Liver (tissue), 8 donors: ENCODE measurements at regions not wholly inside any gene's neighbourhood (a gene's known extent, or its start where the extent isn't known, plus 50 kb on each side); places are given as distances from the start of the nearest gene placed in this dataset.

ENCODE experiments used
- DNase-seq: peaks from one replicate; pipeline ENCODE4 v3.0.0-alpha.2; 2017; ENCODE audit warnings: low spot score
- H3K27ac ChIP-seq, 2 donors: one replicate each; pipeline ENCODE4 v1.7.0; 2013; ENCODE audit warnings: inconsistent platforms in 2 of 2, low read length in 2 of 2, control low read depth in 1 of 2, low read depth in 1 of 2, mild to moderate bottlenecking in 1 of 2
- H3K27me3 ChIP-seq, 4 donors: one replicate each; pipeline versions ENCODE4 v1.6.1 to v1.7.0; 2013; ENCODE audit warnings: low read length in 3 of 4, inconsistent platforms in 1 of 4, mild to moderate bottlenecking in 1 of 4, moderate library complexity in 1 of 4; ENCODE audit not compliant: control insufficient read depth in 4 of 4, insufficient read depth in 4 of 4
- H3K36me3 ChIP-seq, 4 donors: one replicate each; pipeline versions ENCODE4 v1.6.1 to v1.7.0; 2013; ENCODE audit warnings: low read length in 3 of 4, mild to moderate bottlenecking in 3 of 4, low read depth in 1 of 4, moderate library complexity in 1 of 4; ENCODE audit not compliant: control insufficient read depth in 4 of 4, insufficient read depth in 3 of 4
- H3K4me1 ChIP-seq, 4 donors: one replicate each; pipeline versions ENCODE4 v1.6.1 to v1.7.0; 2013; ENCODE audit warnings: low read length in 3 of 4, mild to moderate bottlenecking in 3 of 4, moderate library complexity in 1 of 4; ENCODE audit not compliant: control insufficient read depth in 4 of 4, insufficient read depth in 4 of 4
- H3K4me3 ChIP-seq, 3 donors: one replicate each; pipeline versions ENCODE4 v1.6.1 to v1.7.0; 2013; ENCODE audit warnings: low read length in 3 of 3, control low read depth in 1 of 3, low read depth in 1 of 3, mild to moderate bottlenecking in 1 of 3
- H3K9ac ChIP-seq, 2 donors: one replicate each; pipeline ENCODE4 v1.7.0; 2013; ENCODE audit warnings: low read length in 2 of 2, mild to moderate bottlenecking in 2 of 2, moderate library complexity in 2 of 2, control low read depth in 1 of 2, low read depth in 1 of 2
- H3K9me3 ChIP-seq, 4 donors: one replicate each; pipeline versions ENCODE4 v1.6.1 to v1.7.0; 2013; ENCODE audit warnings: low read length in 3 of 4; ENCODE audit not compliant: control insufficient read depth in 4 of 4
- EGR1 ChIP-seq, 2 donors: IDR thresholded peaks; 2 replicates each; pipeline ENCODE4 v1.6.1; 2016 to 2018; ENCODE audit warnings: antibody characterized with exemption in 2 of 2, low read depth in 2 of 2
- FOXA1 ChIP-seq: IDR thresholded peaks from 2 replicates; pipeline ENCODE4 v1.6.1; 2016; ENCODE audit warnings: antibody characterized with exemption
- FOXA2 ChIP-seq: IDR thresholded peaks from 2 replicates; pipeline ENCODE4 v1.6.1; 2016; ENCODE audit warnings: antibody characterized with exemption
- GABPA ChIP-seq, 2 donors: IDR thresholded peaks in 1 of 2; conservative IDR thresholded peaks in 1 of 2; 2 replicates each; pipeline ENCODE4 v1.6.1; 2016; ENCODE audit warnings: antibody characterized with exemption in 2 of 2, mild to moderate bottlenecking in 1 of 2, moderate library complexity in 1 of 2
- HNF4G ChIP-seq: IDR thresholded peaks from 2 replicates; pipeline ENCODE4 v1.6.1; 2016; ENCODE audit warnings: antibody characterized with exemption
- JUND ChIP-seq, 2 donors: IDR thresholded peaks; 2 replicates each; pipeline ENCODE4 v1.6.1; 2016; ENCODE audit warnings: antibody characterized with exemption in 2 of 2
- NR2F2 ChIP-seq: IDR thresholded peaks from 2 replicates; pipeline ENCODE4 v1.6.1; 2016; ENCODE audit warnings: antibody characterized with exemption
- RAD21 ChIP-seq, 2 donors: IDR thresholded peaks; 2 replicates each; pipeline ENCODE4 v1.6.1; 2016; ENCODE audit warnings: antibody characterized with exemption in 2 of 2, mild to moderate bottlenecking in 2 of 2
- RXRA ChIP-seq, 2 donors: IDR thresholded peaks; 2 replicates each; pipeline ENCODE4 v1.6.1; 2017 to 2018; ENCODE audit warnings: antibody characterized with exemption in 2 of 2, mild to moderate bottlenecking in 1 of 2
- SP1 ChIP-seq: IDR thresholded peaks from 2 replicates; pipeline ENCODE4 v1.6.1; 2018; ENCODE audit warnings: antibody characterized with exemption, mild to moderate bottlenecking
- TAF1 ChIP-seq: conservative IDR thresholded peaks from 2 replicates; pipeline ENCODE4 v1.6.1; 2016; ENCODE audit warnings: antibody characterized with exemption, mild to moderate bottlenecking
- YY1 ChIP-seq: IDR thresholded peaks from 2 replicates; pipeline ENCODE4 v1.6.1; 2016; ENCODE audit warnings: antibody characterized with exemption, mild to moderate bottlenecking
- WGBS: extraction: QIAGEN DNeasy Blood & Tissue Kit; methylation state at CpG from one replicate; pipeline ENCODE4 v1.1.7; 2013; 5-methylcytosine and 5-hydroxymethylcytosine counted together
- TF ChIP-seq, protein P1 (sequence below): IDR thresholded peaks from 2 replicates; pipeline ENCODE4 v1.6.1; 2016; ENCODE audit warnings: antibody characterized with exemption
- TF ChIP-seq, protein P2 (sequence below): IDR thresholded peaks from 2 replicates; pipeline ENCODE4 v1.6.1; 2016; ENCODE audit warnings: antibody characterized with exemption
- TF ChIP-seq, protein P3 (sequence below): IDR thresholded peaks from 2 replicates; pipeline ENCODE4 v1.6.1; 2016; ENCODE audit warnings: antibody characterized with exemption
- TF ChIP-seq, protein P4 (sequence below): IDR thresholded peaks from 2 replicates; pipeline ENCODE4 v1.6.1; 2016; ENCODE audit warnings: antibody characterized with exemption, mild to moderate bottlenecking
- TF ChIP-seq, protein P5 (sequence below): fragments of 150-350 bp; IDR thresholded peaks from 2 replicates; pipeline ENCODE4 v1.5.1; 2017; ENCODE audit warnings: improper control_type of control experiment, low read depth, low read length; ENCODE audit not compliant: missing input control
- donor health status: healthy.
- donor health status: healthy.
- donor health status: healthy.
- donor health status: healthy.
- donor health status: healthy.

DNA sequence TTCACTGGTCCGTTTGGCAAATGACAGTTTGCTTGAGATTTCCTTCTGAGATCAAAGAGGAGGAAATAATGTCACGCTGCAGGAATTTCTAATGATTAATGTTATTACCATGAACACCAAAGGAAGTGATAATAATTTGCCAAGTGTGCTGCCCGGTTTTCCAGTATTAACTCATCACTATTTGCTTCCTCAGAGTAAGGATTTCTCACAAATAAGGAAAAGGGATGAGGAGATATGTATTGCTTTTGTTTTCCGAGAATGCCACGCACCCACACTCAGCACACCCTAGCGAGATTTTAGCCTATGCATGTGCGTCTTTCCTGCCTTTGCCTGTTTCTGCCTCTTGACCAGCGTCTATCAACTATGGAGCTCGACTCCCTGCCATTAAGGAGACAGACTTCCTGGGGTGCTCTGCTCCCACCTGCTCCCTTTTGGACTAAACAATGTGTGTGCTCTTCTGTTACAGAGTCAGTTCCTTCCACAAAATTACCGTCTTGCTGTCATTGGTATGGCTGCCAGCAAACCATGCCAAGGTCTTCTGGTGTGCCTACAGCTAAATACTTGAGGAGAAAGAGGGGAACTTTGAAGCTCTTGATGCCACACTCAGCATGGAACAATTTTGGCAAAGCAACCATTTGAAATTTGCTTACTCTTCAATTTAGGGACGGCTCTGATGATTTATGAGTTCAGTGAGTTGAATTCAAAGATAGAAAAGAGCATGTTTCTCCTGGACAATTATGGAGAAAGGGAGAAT lies 393.1 kb upstream of the ZFP42 start:
- H3K9ac ChIP-seq: no peak overlapping the region
- DNase-seq: no peak
- H3K36me3 ChIP-seq: no peaks in the 10 kb centered on the region
- H3K9me3 ChIP-seq: no peaks in the 10 kb centered on the region
- H3K4me3 ChIP-seq: no peak overlapping the region
- H3K27me3 ChIP-seq: peaks cover 0 to 9% (median 0%) of the 10 kb centered on the region in 4 donors
- no peak for TF ChIP-seq RXRA (IDR thresholded peaks at IDR 0.05)
- TF ChIP-seq TAF1: no peak
- TF ChIP-seq FOXA1: no peak
- 50% methylated on average over 11 of the region's 11 CpGs for WGBS
- H3K4me1 ChIP-seq: no peaks in the 10 kb centered on the region
- H3K27ac ChIP-seq: no peak overlapping the region

DNA sequence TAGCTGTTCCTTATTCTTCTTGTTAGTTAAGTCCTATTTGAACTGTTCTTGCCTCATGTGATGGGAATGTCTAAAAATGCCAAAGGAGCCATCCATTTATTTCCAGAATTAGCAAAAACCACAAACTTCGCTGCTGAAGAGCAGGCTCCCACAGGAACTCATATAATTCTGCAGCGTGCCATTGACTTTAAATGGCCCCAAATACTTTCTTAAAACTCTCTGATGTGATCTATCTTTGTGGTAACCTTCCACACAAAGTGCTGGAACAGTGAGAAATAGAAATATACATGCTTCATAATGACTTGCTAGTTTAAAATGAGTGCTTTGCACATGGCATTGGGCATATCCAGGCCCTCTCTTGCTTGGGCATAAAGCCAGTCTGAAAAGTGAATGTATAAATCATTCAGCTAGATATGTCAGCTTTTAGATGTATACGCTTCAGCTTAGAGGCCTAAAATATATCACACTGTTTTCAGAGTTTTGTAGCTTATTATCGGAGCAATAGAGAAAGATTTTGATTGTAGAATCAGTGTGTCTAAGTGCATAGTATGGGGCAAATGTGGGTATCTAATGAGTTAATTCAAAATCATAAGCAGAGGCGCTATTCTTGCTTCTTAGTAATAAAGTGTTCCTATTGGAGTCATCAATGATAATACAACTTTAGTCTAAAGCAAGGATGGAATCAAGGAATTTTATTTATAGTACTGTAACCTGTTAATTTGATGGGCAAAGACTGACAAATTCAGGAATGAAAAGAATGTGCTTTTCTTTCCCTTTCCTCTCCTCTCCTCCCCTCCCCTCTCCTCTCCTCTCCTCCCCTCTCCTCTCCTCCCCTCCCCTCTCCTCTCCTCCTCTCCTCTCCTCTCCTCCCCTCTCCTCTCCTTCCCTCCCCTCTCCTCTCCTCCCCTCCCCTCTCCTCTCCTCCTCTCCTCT lies 392.2 kb upstream of the ZFP42 start:
- no peaks in the 10 kb centered on the region for H3K9me3 ChIP-seq
- no peak overlapping the region for H3K9ac ChIP-seq
- peaks cover 0 to 9% (median 0%) of the 10 kb centered on the region in 4 donors for H3K27me3 ChIP-seq
- no peaks in the 10 kb centered on the region for H3K4me1 ChIP-seq
- WGBS: 78% methylated on average over 5 of the region's 5 CpGs
- no peak overlapping the region for H3K27ac ChIP-seq
- TF ChIP-seq, protein P1, sequence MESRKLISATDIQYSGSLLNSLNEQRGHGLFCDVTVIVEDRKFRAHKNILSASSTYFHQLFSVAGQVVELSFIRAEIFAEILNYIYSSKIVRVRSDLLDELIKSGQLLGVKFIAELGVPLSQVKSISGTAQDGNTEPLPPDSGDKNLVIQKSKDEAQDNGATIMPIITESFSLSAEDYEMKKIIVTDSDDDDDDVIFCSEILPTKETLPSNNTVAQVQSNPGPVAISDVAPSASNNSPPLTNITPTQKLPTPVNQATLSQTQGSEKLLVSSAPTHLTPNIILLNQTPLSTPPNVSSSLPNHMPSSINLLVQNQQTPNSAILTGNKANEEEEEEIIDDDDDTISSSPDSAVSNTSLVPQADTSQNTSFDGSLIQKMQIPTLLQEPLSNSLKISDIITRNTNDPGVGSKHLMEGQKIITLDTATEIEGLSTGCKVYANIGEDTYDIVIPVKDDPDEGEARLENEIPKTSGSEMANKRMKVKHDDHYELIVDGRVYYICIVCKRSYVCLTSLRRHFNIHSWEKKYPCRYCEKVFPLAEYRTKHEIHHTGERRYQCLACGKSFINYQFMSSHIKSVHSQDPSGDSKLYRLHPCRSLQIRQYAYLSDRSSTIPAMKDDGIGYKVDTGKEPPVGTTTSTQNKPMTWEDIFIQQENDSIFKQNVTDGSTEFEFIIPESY: no peak
- TF ChIP-seq, protein P2, sequence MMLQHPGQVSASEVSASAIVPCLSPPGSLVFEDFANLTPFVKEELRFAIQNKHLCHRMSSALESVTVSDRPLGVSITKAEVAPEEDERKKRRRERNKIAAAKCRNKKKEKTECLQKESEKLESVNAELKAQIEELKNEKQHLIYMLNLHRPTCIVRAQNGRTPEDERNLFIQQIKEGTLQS: no peak
- TF ChIP-seq EGR1 (IDR thresholded peaks at IDR 0.05; ENCODE audit: low read depth in 2 of 2): no peak
- TF ChIP-seq HNF4G: no peak
- no peak for DNase-seq
- no peaks in the 10 kb centered on the region for H3K36me3 ChIP-seq
- no peak overlapping the region for H3K4me3 ChIP-seq

DNA sequence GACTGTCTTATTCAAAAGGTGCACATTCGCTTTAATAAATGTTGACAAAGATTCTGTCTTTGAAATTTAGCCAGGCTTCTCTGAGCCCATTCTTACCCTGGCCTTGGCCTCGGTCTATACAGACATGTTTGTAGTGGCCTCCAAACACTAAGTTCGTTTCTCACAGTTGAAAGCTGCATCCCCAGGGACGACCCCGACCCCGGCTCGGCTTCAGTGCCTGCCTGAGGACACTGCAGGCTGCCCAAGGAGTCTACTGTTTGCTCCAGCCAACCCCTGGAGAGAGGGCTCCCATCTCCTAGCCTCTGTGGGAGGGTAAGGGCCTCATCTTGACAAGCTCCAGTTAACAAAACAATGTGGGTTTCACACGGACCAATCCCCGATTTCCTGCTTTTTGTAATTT lies 390.6 kb upstream of the ZFP42 start:
- Histone ChIP-seq H3K4me3 (no peak overlapping the region), H3K36me3 (no peaks in the 10 kb centered on the region), H3K27me3 (peaks cover 0 to 5% (median 0%) of the 10 kb centered on the region in 4 donors), H3K4me1 (no peaks in the 10 kb centered on the region), H3K9ac (no peak overlapping the region), H3K9me3 (no peaks in the 10 kb centered on the region), H3K27ac (no peak overlapping the region)
- 46% methylated on average over 9 of the region's 9 CpGs for WGBS
- DNase-seq: no peak
- TF ChIP-seq FOXA2: no peak
- no peak for TF ChIP-seq GABPA (IDR thresholded peaks at IDR 0.05 in 1 of 2, conservative IDR thresholded peaks at IDR 0.05 in 1 of 2)
- TF ChIP-seq, protein P2: no peak
- TF ChIP-seq RAD21 (IDR thresholded peaks at IDR 0.05): no peak
- TF ChIP-seq, protein P3, sequence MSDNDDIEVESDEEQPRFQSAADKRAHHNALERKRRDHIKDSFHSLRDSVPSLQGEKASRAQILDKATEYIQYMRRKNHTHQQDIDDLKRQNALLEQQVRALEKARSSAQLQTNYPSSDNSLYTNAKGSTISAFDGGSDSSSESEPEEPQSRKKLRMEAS: no peak
- TF ChIP-seq YY1: no peak
- no peak for TF ChIP-seq NR2F2
- TF ChIP-seq JUND (IDR thresholded peaks at IDR 0.05): no peak
- TF ChIP-seq SP1: no peak
- TF ChIP-seq, protein P4, sequence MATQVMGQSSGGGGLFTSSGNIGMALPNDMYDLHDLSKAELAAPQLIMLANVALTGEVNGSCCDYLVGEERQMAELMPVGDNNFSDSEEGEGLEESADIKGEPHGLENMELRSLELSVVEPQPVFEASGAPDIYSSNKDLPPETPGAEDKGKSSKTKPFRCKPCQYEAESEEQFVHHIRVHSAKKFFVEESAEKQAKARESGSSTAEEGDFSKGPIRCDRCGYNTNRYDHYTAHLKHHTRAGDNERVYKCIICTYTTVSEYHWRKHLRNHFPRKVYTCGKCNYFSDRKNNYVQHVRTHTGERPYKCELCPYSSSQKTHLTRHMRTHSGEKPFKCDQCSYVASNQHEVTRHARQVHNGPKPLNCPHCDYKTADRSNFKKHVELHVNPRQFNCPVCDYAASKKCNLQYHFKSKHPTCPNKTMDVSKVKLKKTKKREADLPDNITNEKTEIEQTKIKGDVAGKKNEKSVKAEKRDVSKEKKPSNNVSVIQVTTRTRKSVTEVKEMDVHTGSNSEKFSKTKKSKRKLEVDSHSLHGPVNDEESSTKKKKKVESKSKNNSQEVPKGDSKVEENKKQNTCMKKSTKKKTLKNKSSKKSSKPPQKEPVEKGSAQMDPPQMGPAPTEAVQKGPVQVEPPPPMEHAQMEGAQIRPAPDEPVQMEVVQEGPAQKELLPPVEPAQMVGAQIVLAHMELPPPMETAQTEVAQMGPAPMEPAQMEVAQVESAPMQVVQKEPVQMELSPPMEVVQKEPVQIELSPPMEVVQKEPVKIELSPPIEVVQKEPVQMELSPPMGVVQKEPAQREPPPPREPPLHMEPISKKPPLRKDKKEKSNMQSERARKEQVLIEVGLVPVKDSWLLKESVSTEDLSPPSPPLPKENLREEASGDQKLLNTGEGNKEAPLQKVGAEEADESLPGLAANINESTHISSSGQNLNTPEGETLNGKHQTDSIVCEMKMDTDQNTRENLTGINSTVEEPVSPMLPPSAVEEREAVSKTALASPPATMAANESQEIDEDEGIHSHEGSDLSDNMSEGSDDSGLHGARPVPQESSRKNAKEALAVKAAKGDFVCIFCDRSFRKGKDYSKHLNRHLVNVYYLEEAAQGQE: no peak
- TF ChIP-seq EGR1 (IDR thresholded peaks at IDR 0.05; ENCODE audit: low read depth in 2 of 2): no peak
- no peak for TF ChIP-seq FOXA1
- no peak for TF ChIP-seq RXRA (IDR thresholded peaks at IDR 0.05)
- TF ChIP-seq, protein P5, sequence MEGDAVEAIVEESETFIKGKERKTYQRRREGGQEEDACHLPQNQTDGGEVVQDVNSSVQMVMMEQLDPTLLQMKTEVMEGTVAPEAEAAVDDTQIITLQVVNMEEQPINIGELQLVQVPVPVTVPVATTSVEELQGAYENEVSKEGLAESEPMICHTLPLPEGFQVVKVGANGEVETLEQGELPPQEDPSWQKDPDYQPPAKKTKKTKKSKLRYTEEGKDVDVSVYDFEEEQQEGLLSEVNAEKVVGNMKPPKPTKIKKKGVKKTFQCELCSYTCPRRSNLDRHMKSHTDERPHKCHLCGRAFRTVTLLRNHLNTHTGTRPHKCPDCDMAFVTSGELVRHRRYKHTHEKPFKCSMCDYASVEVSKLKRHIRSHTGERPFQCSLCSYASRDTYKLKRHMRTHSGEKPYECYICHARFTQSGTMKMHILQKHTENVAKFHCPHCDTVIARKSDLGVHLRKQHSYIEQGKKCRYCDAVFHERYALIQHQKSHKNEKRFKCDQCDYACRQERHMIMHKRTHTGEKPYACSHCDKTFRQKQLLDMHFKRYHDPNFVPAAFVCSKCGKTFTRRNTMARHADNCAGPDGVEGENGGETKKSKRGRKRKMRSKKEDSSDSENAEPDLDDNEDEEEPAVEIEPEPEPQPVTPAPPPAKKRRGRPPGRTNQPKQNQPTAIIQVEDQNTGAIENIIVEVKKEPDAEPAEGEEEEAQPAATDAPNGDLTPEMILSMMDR: no peak
- no peak for TF ChIP-seq HNF4G
